K562 (cell line): ENCODE measurements at regions not wholly inside any gene's neighbourhood (a gene's known extent, or its start where the extent isn't known, plus 50 kb on each side); places are given as distances from the start of the nearest gene placed in this dataset.
A peak's percentile ranks its signal among the peaks of the same experiment; 100 is the strongest.

Experiments
- ATAC-seq: fragments of 200-7000 bp; cut with Tn5 transposase; 3 replicates; pipeline ENCODE4 v1.9.1; 2020; ENCODE audit warnings: moderate library complexity
- BruUV-seq: library from RNA; stranded (reverse); fragments of 400-500 nt; replicated peaks from 2 replicates; lab custom pipeline; 2021; lab: Mats Ljungman, UMichigan
- CTCF ChIA-PET: fragments of 300-600 bp; formaldehyde crosslinking; extraction: SDS; loops from one replicate; lab custom pipeline; 2021; ENCODE audit warnings: low intra/inter-chr PET ratio; lab: Yijun Ruan, JAX
- POLR2A ChIA-PET: fragments of 300-600, 350-650 bp; sonication (Branson Sonifier 250); formaldehyde crosslinking; extraction: SDS; loops from one replicate; lab custom pipeline; 2021; ENCODE audit warnings: antibody characterized with exemption, inconsistent platforms; lab: Yijun Ruan, JAX
- DNase-seq, 4 experiments: peaks; one replicate each; pipeline versions ENCODE4 v3.0.0 to v3.0.0-alpha.2; 2011 to 2018; ENCODE audit warnings: low spot score in 3 of 4, mixed read lengths in 3 of 4; ENCODE audit errors: extremely low read depth in 1 of 4
- FAIRE-seq: peaks from 2 replicates; lab custom pipeline; 2011; peaks lifted over from hg19 to GRCh38; lab: Jason Lieb, UNC
- H2AFZ ChIP-seq: 2 replicates; pipeline ENCODE4 v1.6.0; 2011; ENCODE audit warnings: low read depth, low read length, control low read depth, inconsistent platforms
- H3K27ac ChIP-seq: fragments of 200-600 bp; 3 replicates; pipeline ENCODE4 v1.8.0; 2011; ENCODE audit warnings: low read depth, mild to moderate bottlenecking, control low read depth, inconsistent platforms, low read length, moderate library complexity, mixed read lengths; ENCODE audit errors: extremely low read depth
- H3K27me3 ChIP-seq, 2 experiments: fragments of 300-600 bp in 1 of 2; 2 replicates in 1 of 2; 3 replicates in 1 of 2; pipeline versions ENCODE4 v1.6.0 to v1.8.0; 2011; ENCODE audit warnings: inconsistent platforms in 2 of 2, low read length in 2 of 2, mild to moderate bottlenecking in 1 of 2, mixed read lengths in 1 of 2, moderate library complexity in 1 of 2; ENCODE audit not compliant: control insufficient read depth in 2 of 2, insufficient read depth in 2 of 2
- H3K36me3 ChIP-seq: fragments of 300-600 bp; 3 replicates; pipeline ENCODE4 v1.8.0; 2011; ENCODE audit warnings: mild to moderate bottlenecking, low read length, inconsistent platforms; ENCODE audit not compliant: control insufficient read depth, insufficient read depth
- H3K4me1 ChIP-seq, 2 experiments: fragments of 200-600 bp in 1 of 2; replicated peaks in 1 of 2; 2 replicates in 1 of 2; 3 replicates in 1 of 2; pipeline versions ENCODE4 v1.5.1 to v1.8.0; 2011; ENCODE audit warnings: inconsistent platforms in 2 of 2, low read length in 2 of 2, mild to moderate bottlenecking in 1 of 2, mixed read lengths in 1 of 2, moderate library complexity in 1 of 2; ENCODE audit not compliant: control insufficient read depth in 2 of 2, insufficient read depth in 2 of 2
- H3K4me2 ChIP-seq: 2 replicates; pipeline ENCODE4 v1.6.1; 2011; ENCODE audit warnings: low read length, control low read depth, inconsistent platforms, mixed read lengths; ENCODE audit not compliant: insufficient read depth
- H3K4me3 ChIP-seq: fragments of 200-600 bp; sonication (generic), shearing (Covaris generic); 2 replicates; pipeline ENCODE4 v1.5.1; 2016; ENCODE audit warnings: control low read depth, inconsistent platforms
- H3K79me2 ChIP-seq: fragments of 200-600 bp; 3 replicates; pipeline ENCODE4 v1.8.0; 2011; ENCODE audit warnings: low read length, inconsistent platforms; ENCODE audit not compliant: control insufficient read depth, insufficient read depth
- H3K9ac ChIP-seq, 2 experiments: 2 replicates each; pipeline versions ENCODE4 v1.6.0 to v1.6.1; 2011; ENCODE audit warnings: low read depth in 2 of 2, low read length in 2 of 2, control low read depth in 1 of 2, inconsistent platforms in 1 of 2, mild to moderate bottlenecking in 1 of 2, mixed read lengths in 1 of 2; ENCODE audit not compliant: insufficient read depth in 1 of 2
- H3K9me1 ChIP-seq: one replicate; pipeline ENCODE4 v1.6.0; 2011; ENCODE audit warnings: inconsistent platforms, mild to moderate bottlenecking, low read length, moderate library complexity; ENCODE audit not compliant: control insufficient read depth, insufficient read depth
- H3K9me3 ChIP-seq: replicated peaks from 2 replicates; pipeline ENCODE4 v1.5.1; 2011; ENCODE audit warnings: low read depth, low read length, inconsistent platforms; ENCODE audit not compliant: control insufficient read depth, insufficient read depth
- H4K20me1 ChIP-seq: replicated peaks from 2 replicates; pipeline ENCODE4 v1.6.1; 2011; ENCODE audit warnings: low read length, inconsistent platforms, mixed read lengths; ENCODE audit not compliant: control insufficient read depth, insufficient read depth
- BCL6 ChIP-seq: fragments of 250-450 bp; sonication (Bioruptor Pico); IDR thresholded peaks from 2 replicates; pipeline ENCODE4 v1.4.0; 2020
- BRF1 ChIP-seq: IDR thresholded peaks from 3 replicates; pipeline ENCODE4 v1.6.1; 2011; ENCODE audit warnings: borderline replicate concordance, mild to moderate bottlenecking; ENCODE audit not compliant: insufficient read length; ENCODE audit errors: extremely low read depth
- C11orf30 ChIP-seq: fragments of 450-650 bp; IDR thresholded peaks from 2 replicates; pipeline ENCODE4 v1.6.1; 2016; ENCODE audit warnings: low read depth, mild to moderate bottlenecking
- CHAMP1 ChIP-seq: fragments of 450-650 bp; IDR thresholded peaks from 2 replicates; pipeline ENCODE4 v1.6.1; 2016; ENCODE audit warnings: mild to moderate bottlenecking
- CHCHD3 ChIP-seq: fragments of 250-450 bp; sonication (Bioruptor Pico); IDR thresholded peaks from 2 replicates; pipeline ENCODE4 v2.1.2; 2022; ENCODE audit warnings: mild to moderate bottlenecking
- EGR1 ChIP-seq: fragments of 450-650 bp; conservative IDR thresholded peaks from 2 replicates; pipeline ENCODE4 v1.6.1; 2017; ENCODE audit warnings: mild to moderate bottlenecking
- ELF2 ChIP-seq: fragments of 250-450 bp; sonication (Bioruptor Pico); IDR thresholded peaks from 2 replicates; pipeline ENCODE4 v1.5.0; 2021; ENCODE audit warnings: mild to moderate bottlenecking
- FOXJ3 ChIP-seq: sonication (generic); formaldehyde crosslinking; IDR thresholded peaks from 2 replicates; pipeline ENCODE4 v1.4.0; 2020; ENCODE audit warnings: mild to moderate bottlenecking, missing genetic modification reagents
- FOXK1 ChIP-seq: sonication (generic); formaldehyde crosslinking; IDR thresholded peaks from 2 replicates; pipeline ENCODE4 v1.8.0; 2022; ENCODE audit warnings: missing genetic modification reagents, mild to moderate bottlenecking, borderline replicate concordance
- MAFF ChIP-seq: IDR thresholded peaks from 2 replicates; pipeline ENCODE4 v1.6.1; 2012; ENCODE audit warnings: low read length, improper control_type of control experiment
- MAFG ChIP-seq: fragments of 450-650 bp; conservative IDR thresholded peaks from 2 replicates; pipeline ENCODE4 v1.6.1; 2016; ENCODE audit warnings: missing genetic modification characterization, missing compliant biosample characterization
- MAFK ChIP-seq: IDR thresholded peaks from 2 replicates; pipeline ENCODE4 v1.6.1; 2011; ENCODE audit warnings: low read length, improper control_type of control experiment
- MECOM ChIP-seq: fragments of 250-450 bp; sonication (Bioruptor Pico); IDR thresholded peaks from 2 replicates; pipeline ENCODE4 v1.8.0; 2022; ENCODE audit warnings: inconsistent platforms
- MEIS2 ChIP-seq: fragments of 450-650 bp; IDR thresholded peaks from 2 replicates; pipeline ENCODE4 v1.6.1; 2014; ENCODE audit warnings: mild to moderate bottlenecking; ENCODE audit not compliant: partially characterized antibody
- NFE2L1 ChIP-seq: fragments of 450-650 bp; IDR thresholded peaks from 2 replicates; pipeline ENCODE4 v1.6.1; 2016; ENCODE audit warnings: missing genetic modification characterization, low read depth, mild to moderate bottlenecking, missing compliant biosample characterization, moderate library complexity, borderline replicate concordance
- PTBP1 ChIP-seq: fragments of 200-400 bp; formaldehyde crosslinking; IDR thresholded peaks from 2 replicates; pipeline ENCODE4 v1.6.1; 2017; ENCODE audit warnings: low read depth, low read length
- RBM14 ChIP-seq: fragments of 200-400 bp; formaldehyde crosslinking; IDR thresholded peaks from 2 replicates; pipeline ENCODE4 v1.6.1; 2018; ENCODE audit warnings: low read depth, mild to moderate bottlenecking, low read length, moderate library complexity, borderline replicate concordance; ENCODE audit not compliant: insufficient read depth
- RHOXF2B ChIP-seq: fragments of 250-450 bp; sonication (Bioruptor Pico); conservative IDR thresholded peaks from 2 replicates; pipeline ENCODE4 v1.5.1; 2021
- ZNF316 ChIP-seq: fragments of 450-650 bp; IDR thresholded peaks from 2 replicates; pipeline ENCODE4 v1.6.1; 2016
- ZZZ3 ChIP-seq: fragments of 450-650 bp; IDR thresholded peaks from 2 replicates; pipeline ENCODE4 v1.6.1; 2016; ENCODE audit warnings: antibody characterized with exemption, mild to moderate bottlenecking, moderate library complexity
- WGBS: fragments of 100-300 bp; shearing (Covaris generic); methylation state at CpG from one replicate; pipeline ENCODE4 v1.1.6; 2016; ENCODE audit warnings: low coverage, mixed read lengths; ENCODE audit not compliant: insufficient coverage; ENCODE audit errors: missing lambda C conversion rate; 5-methylcytosine and 5-hydroxymethylcytosine counted together
- in situ Hi-C: fragments of 300-500 bp; cut with MboI; formaldehyde crosslinking; loops from 4 replicates; pipeline ENCODE4 v1.15.0; 2018; ENCODE audit warnings: inconsistent platforms, mixed read lengths
- intact Hi-C: fragments of 100-400 bp; cut with micrococcal nuclease; formaldehyde crosslinking; loops from 2 replicates; pipeline ENCODE4 v1.14.2; 2022

DNA sequence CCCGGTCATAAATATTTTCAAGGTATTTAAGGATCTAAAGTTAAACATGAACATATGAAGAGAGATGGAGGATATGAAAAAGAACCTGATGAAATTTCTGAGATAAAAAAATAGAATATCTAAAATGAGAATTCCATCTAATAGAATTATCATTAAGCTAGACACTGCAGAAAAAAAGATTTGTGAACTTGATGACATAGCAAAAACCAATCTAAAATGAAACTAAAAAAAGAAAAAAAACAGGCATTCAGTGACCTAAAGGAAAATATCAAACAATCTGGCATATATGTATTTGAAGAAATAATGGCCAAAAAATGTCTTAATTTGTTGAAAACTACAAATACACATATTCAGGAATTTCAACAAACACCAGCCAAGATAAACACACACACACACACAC is 81.6 kb upstream of the ZC3H12C start:
- Histone ChIP-seq H3K27ac (no peak overlapping the region), H3K9me1 (no peaks in the 10 kb centered on the region), H3K27me3 (no peaks in the 10 kb centered on the region), H3K79me2 (no peaks in the 10 kb centered on the region), H3K9me3 (no peaks in the 10 kb centered on the region), H3K4me2 (no peak overlapping the region), H4K20me1 (no peaks in the 10 kb centered on the region), H3K36me3 (no peaks in the 10 kb centered on the region), H3K4me1 (no peaks in the 10 kb centered on the region), H3K9ac (no peak overlapping the region), H2AFZ (no peak overlapping the region), H3K4me3 (no peak overlapping the region)
- CTCF ChIA-PET = no interaction called here
- ATAC-seq (no peak), DNase-seq (no peak), FAIRE-seq (no peak)
- WGBS = 30% methylated on average over 1 of the region's 1 CpG
- POLR2A ChIA-PET = no interaction called here
- in situ Hi-C loops (no loop called here), intact Hi-C loops (no loop called here)
- BruUV-seq = no TSS peak
- TF ChIP-seq MAFG (peak; percentile 66), BRF1 (no peak), C11orf30 (peak; percentile 79), ZNF316 (peak; percentile 93), MAFK (peak; percentile 44; the same call in 1 of the 2 replicates), FOXJ3 (CRISPR knock-in tag) (no peak), BCL6 (CRISPR knock-in tag) (no peak), MEIS2 (no peak), MAFF (0 out of 2 replicates have a peak, but pooled peaks have one; percentile 37)

- ChIA-PET POLR2A (no interaction called here), CTCF (no interaction called here)
- H3K36me3 ChIP-seq = no peaks in the 10 kb centered on the region
- H3K4me1 ChIP-seq = no peaks in the 10 kb centered on the region
- ATAC-seq = no peak
- no TSS peak for BruUV-seq
- no peaks in the 10 kb centered on the region for H3K79me2 ChIP-seq
- H3K9me3 ChIP-seq = no peaks in the 10 kb centered on the region
- H4K20me1 ChIP-seq = no peaks in the 10 kb centered on the region
- no peak overlapping the region for H3K4me2 ChIP-seq
- H3K27me3 ChIP-seq = no peaks in the 10 kb centered on the region
- FAIRE-seq = no peak
- H3K9me1 ChIP-seq = no peaks in the 10 kb centered on the region
- no peak for DNase-seq
- in situ Hi-C loops = no loop called here
- H3K27ac ChIP-seq = no peak overlapping the region
- no peak overlapping the region for H2AFZ ChIP-seq
- intact Hi-C loops = no loop called here
- H3K4me3 ChIP-seq = no peak overlapping the region
- H3K9ac ChIP-seq = no peak overlapping the region
- TF ChIP-seq EGR1 (no peak), MECOM (CRISPR knock-in tag) (no peak), CHCHD3 (CRISPR knock-in tag) (no peak), RHOXF2B (CRISPR knock-in tag) (no peak), PTBP1 (no peak), ELF2 (no peak), ZZZ3 (no peak), NFE2L1 (tag) (no peak), CHAMP1 (no peak), FOXK1 (CRISPR knock-in tag) (no peak), RBM14 (no peak)
Observed at GRCh38 chr11:110015695-110016094, 77.5 kb upstream of the ZC3H12C start.
